ENCODE measurements at regions not wholly inside any gene's neighbourhood (a gene's known extent, or its start where the extent isn't known, plus 50 kb on each side); places are given as distances from the start of the nearest gene placed in this dataset.

DNA sequence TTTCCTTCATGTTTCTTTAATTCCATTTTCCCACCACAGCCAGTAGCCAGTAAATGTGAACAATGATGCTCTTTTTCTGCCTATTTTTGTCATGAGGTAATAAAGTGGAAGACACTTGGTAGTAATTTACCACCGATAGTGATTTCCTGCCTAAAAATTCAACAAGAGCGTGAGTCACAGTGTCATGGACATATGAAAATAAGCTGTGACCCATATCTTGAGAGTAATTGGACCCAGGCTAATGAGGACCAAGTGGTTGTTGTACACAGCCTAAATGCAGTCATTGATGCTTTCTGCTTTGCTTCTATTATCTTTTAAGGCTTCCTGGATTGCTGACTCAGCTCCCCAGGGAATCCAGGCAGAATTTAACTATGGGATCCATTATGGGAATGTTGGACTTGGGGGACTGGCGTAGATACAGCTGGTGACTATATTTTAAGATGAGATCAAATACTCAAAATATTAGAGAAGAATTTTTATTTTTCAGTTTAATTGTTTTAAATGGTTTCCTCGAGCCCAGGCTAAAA lies 265.9 kb upstream of the FERMT1 start:
- no peaks in the 10 kb centered on the region for H3K9me3 ChIP-seq (ENCODE audit: control insufficient read depth in 4 of 4, low read length in 3 of 4)
- no peak overlapping the region for H3K9ac ChIP-seq (ENCODE audit: low read depth in 1 of 2, low read length in 2 of 2)
- no peaks in the 10 kb centered on the region for H3K4me1 ChIP-seq (ENCODE audit: control insufficient read depth in 4 of 4, insufficient read depth in 4 of 4, low read length in 3 of 4)
- TF ChIP-seq SP1 (IDR thresholded peaks at IDR 0.05), result no peak
- no peak for DNase-seq (ENCODE audit: low spot score)
- no peak overlapping the region for H3K27ac ChIP-seq (ENCODE audit: low read depth in 1 of 2, low read length in 2 of 2)
- no peaks in the 10 kb centered on the region for H3K27me3 ChIP-seq (ENCODE audit: control insufficient read depth in 4 of 4, insufficient read depth in 4 of 4, low read length in 3 of 4)
- 63% methylated on average over 4 of the region's 4 CpGs for WGBS
- no peaks in the 10 kb centered on the region for H3K36me3 ChIP-seq (ENCODE audit: control insufficient read depth in 4 of 4, insufficient read depth in 3 of 4, low read depth in 1 of 4, low read length in 3 of 4)
- H3K4me3 ChIP-seq (ENCODE audit: low read depth in 1 of 3, low read length in 3 of 3), result no peak overlapping the region

- H3K9ac ChIP-seq (ENCODE audit: low read depth in 1 of 2, low read length in 2 of 2), result no peak overlapping the region
- no peaks in the 10 kb centered on the region for H3K4me1 ChIP-seq (ENCODE audit: control insufficient read depth in 4 of 4, insufficient read depth in 4 of 4, low read length in 3 of 4)
- H3K9me3 ChIP-seq (ENCODE audit: control insufficient read depth in 4 of 4, low read length in 3 of 4), result no peaks in the 10 kb centered on the region
- no peak for DNase-seq (ENCODE audit: low spot score)
- H3K27me3 ChIP-seq (ENCODE audit: control insufficient read depth in 4 of 4, insufficient read depth in 4 of 4, low read length in 3 of 4), result peaks cover 0 to 2% (median 0%) of the 10 kb centered on the region in 4 donors
- 73% methylated on average over 2 of the region's 2 CpGs for WGBS
- TF ChIP-seq JUND (IDR thresholded peaks at IDR 0.05) (no peak), RAD21 (IDR thresholded peaks at IDR 0.05) (no peak), YY1 (IDR thresholded peaks at IDR 0.05) (no peak), HNF4G (IDR thresholded peaks at IDR 0.05) (no peak), RXRA (IDR thresholded peaks at IDR 0.05) (no peak), EGR1 (IDR thresholded peaks at IDR 0.05; ENCODE audit: low read depth in 2 of 2) (no peak), REST (IDR thresholded peaks at IDR 0.05) (no peak), NR2F2 (IDR thresholded peaks at IDR 0.05) (no peak), MAX (IDR thresholded peaks at IDR 0.05) (no peak), HNF4A (conservative IDR thresholded peaks at IDR 0.05) (no peak), FOXA2 (IDR thresholded peaks at IDR 0.05) (no peak), GABPA (IDR thresholded peaks at IDR 0.05 in 1 of 2, conservative IDR thresholded peaks at IDR 0.05 in 1 of 2) (no peak), ATF3 (IDR thresholded peaks at IDR 0.05) (no peak)
- TF ChIP-seq, protein P1, sequence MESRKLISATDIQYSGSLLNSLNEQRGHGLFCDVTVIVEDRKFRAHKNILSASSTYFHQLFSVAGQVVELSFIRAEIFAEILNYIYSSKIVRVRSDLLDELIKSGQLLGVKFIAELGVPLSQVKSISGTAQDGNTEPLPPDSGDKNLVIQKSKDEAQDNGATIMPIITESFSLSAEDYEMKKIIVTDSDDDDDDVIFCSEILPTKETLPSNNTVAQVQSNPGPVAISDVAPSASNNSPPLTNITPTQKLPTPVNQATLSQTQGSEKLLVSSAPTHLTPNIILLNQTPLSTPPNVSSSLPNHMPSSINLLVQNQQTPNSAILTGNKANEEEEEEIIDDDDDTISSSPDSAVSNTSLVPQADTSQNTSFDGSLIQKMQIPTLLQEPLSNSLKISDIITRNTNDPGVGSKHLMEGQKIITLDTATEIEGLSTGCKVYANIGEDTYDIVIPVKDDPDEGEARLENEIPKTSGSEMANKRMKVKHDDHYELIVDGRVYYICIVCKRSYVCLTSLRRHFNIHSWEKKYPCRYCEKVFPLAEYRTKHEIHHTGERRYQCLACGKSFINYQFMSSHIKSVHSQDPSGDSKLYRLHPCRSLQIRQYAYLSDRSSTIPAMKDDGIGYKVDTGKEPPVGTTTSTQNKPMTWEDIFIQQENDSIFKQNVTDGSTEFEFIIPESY (IDR thresholded peaks at IDR 0.05), result no peak
- TF ChIP-seq, protein P2, sequence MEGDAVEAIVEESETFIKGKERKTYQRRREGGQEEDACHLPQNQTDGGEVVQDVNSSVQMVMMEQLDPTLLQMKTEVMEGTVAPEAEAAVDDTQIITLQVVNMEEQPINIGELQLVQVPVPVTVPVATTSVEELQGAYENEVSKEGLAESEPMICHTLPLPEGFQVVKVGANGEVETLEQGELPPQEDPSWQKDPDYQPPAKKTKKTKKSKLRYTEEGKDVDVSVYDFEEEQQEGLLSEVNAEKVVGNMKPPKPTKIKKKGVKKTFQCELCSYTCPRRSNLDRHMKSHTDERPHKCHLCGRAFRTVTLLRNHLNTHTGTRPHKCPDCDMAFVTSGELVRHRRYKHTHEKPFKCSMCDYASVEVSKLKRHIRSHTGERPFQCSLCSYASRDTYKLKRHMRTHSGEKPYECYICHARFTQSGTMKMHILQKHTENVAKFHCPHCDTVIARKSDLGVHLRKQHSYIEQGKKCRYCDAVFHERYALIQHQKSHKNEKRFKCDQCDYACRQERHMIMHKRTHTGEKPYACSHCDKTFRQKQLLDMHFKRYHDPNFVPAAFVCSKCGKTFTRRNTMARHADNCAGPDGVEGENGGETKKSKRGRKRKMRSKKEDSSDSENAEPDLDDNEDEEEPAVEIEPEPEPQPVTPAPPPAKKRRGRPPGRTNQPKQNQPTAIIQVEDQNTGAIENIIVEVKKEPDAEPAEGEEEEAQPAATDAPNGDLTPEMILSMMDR (IDR thresholded peaks at IDR 0.05; ENCODE audit: low read depth, low read length, missing input control), result no peak
- no peak overlapping the region for H3K27ac ChIP-seq (ENCODE audit: low read depth in 1 of 2, low read length in 2 of 2)
- no peak overlapping the region for H3K4me3 ChIP-seq (ENCODE audit: low read depth in 1 of 3, low read length in 3 of 3)
- no peaks in the 10 kb centered on the region for H3K36me3 ChIP-seq (ENCODE audit: control insufficient read depth in 4 of 4, insufficient read depth in 3 of 4, low read depth in 1 of 4, low read length in 3 of 4)
These were observed 262.2 kb upstream of the FERMT1 start for GRCh38 chr20:6384956-6385486.
